ENCODE measurements at regions not wholly inside any gene's neighbourhood (a gene's known extent, or its start where the extent isn't known, plus 50 kb on each side); places are given as distances from the start of the nearest gene placed in this dataset.

DNA sequence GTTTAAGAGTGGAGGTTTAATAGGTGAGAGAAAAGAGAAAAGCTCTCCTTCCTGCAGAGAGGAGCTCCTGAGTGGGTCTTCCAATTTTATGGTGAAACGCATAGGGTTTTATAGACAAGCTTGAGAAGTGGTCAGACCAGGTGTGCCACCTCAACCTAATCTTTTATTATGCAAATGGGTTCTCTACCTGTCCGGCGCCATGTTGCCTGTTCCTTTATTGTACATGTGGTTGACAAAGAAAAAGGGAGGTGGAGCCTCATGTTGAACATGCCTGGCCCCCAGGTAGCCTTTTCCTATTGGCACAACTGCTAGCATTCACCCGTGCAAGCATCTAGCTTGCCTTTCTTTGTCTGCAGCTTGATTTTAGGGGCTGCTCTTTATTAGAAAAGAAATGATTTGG, 115.9 kb upstream of the F13A1 start:
- Histone ChIP-seq H3K9ac (ENCODE audit: low read length) (no peak overlapping the region), H3K27me3 (ENCODE audit: low read length) (no peaks in the 10 kb centered on the region), H4K20me1 (ENCODE audit: low read depth, low read length) (no peaks in the 10 kb centered on the region), H3K9me2 (replicated peaks; ENCODE audit: insufficient read depth, low read length) (no peaks in the 10 kb centered on the region), H2AFZ (ENCODE audit: low read depth, low read length, severe bottlenecking) (no peak overlapping the region), H3K9me3 (ENCODE audit: insufficient read depth, low read length) (no peaks in the 10 kb centered on the region; the same call in 1 of the 2 replicates), H3K4me2 (ENCODE audit: low read depth, low read length, poor library complexity, severe bottlenecking) (no peak overlapping the region), H3F3A (ENCODE audit: insufficient read depth) (no peaks in the 10 kb centered on the region), H3K27ac (ENCODE audit: low read depth, low read length) (no peak overlapping the region), H3K36me3 (ENCODE audit: low read length) (no peaks in the 10 kb centered on the region), H3K79me2 (ENCODE audit: insufficient read depth, low read length) (no peaks in the 10 kb centered on the region), H3K4me3 (ENCODE audit: insufficient read depth, low read length, poor library complexity, severe bottlenecking) (no peak overlapping the region)
- TF ChIP-seq, protein P1, sequence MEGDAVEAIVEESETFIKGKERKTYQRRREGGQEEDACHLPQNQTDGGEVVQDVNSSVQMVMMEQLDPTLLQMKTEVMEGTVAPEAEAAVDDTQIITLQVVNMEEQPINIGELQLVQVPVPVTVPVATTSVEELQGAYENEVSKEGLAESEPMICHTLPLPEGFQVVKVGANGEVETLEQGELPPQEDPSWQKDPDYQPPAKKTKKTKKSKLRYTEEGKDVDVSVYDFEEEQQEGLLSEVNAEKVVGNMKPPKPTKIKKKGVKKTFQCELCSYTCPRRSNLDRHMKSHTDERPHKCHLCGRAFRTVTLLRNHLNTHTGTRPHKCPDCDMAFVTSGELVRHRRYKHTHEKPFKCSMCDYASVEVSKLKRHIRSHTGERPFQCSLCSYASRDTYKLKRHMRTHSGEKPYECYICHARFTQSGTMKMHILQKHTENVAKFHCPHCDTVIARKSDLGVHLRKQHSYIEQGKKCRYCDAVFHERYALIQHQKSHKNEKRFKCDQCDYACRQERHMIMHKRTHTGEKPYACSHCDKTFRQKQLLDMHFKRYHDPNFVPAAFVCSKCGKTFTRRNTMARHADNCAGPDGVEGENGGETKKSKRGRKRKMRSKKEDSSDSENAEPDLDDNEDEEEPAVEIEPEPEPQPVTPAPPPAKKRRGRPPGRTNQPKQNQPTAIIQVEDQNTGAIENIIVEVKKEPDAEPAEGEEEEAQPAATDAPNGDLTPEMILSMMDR (IDR thresholded peaks at IDR 0.05; ENCODE audit: insufficient read depth, low read length, poor library complexity, severe bottlenecking): no peak
- TF ChIP-seq EZH2phosphoT487 (conservative IDR thresholded peaks at IDR 0.05; ENCODE audit: low read length): no peak

DNA sequence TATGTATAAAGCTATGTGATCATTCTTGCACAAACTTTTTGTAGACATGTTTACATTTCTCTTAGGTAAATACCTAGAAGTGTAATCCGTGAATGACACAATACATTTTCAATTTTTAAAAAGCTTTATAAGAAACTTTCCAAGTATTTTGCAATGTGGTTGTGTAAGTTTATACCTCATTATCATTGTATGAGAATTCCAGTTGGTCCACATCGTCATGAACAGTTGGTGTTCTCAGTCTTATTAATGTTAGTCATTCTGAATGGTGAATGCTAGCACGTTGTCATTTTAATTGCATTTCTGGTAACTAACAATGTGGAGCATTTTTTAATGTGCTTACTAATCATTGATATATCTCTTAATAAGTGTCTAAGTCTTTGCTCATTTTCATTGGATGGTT, 116.5 kb upstream of the F13A1 start:
- Histone ChIP-seq H3F3A (ENCODE audit: insufficient read depth) (no peaks in the 10 kb centered on the region), H2AFZ (ENCODE audit: low read depth, low read length, severe bottlenecking) (no peak overlapping the region)

DNA sequence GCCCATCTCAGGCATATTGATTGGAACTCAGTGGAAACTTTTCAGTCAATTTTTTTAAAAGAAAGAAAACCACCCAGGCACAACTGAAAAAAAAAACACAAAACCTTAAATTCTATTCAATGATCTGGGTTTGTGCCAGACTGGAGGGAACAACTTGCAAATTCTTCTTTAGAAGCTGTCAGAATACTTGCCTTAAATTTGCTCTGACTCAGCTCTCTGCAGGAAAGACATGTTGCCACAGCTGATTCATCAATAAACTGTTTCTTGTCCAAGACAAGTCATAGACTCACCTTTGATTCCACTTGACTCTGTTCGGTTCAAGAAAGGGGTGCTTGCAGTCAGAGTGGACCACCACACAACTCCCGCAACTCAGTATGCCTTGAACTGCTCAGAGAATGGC, 117.8 kb upstream of the F13A1 start:
- TF ChIP-seq, protein P1 (IDR thresholded peaks at IDR 0.05; ENCODE audit: insufficient read depth, low read length, poor library complexity, severe bottlenecking): no peak
- no peak for TF ChIP-seq EZH2phosphoT487 (conservative IDR thresholded peaks at IDR 0.05; ENCODE audit: low read length)
- Histone ChIP-seq H3K4me2 (ENCODE audit: low read depth, low read length, poor library complexity, severe bottlenecking) (no peak overlapping the region), H3K9me3 (ENCODE audit: insufficient read depth, low read length) (no peaks in the 10 kb centered on the region; the same call in 1 of the 2 replicates), H3K36me3 (ENCODE audit: low read length) (no peaks in the 10 kb centered on the region), H3K9ac (ENCODE audit: low read length) (no peak overlapping the region), H4K20me1 (ENCODE audit: low read depth, low read length) (no peaks in the 10 kb centered on the region), H3K9me2 (replicated peaks; ENCODE audit: insufficient read depth, low read length) (no peaks in the 10 kb centered on the region), H3K27ac (ENCODE audit: low read depth, low read length) (no peak overlapping the region), H3K79me2 (ENCODE audit: insufficient read depth, low read length) (no peaks in the 10 kb centered on the region), H2AFZ (ENCODE audit: low read depth, low read length, severe bottlenecking) (no peak overlapping the region), H3K4me3 (ENCODE audit: insufficient read depth, low read length, poor library complexity, severe bottlenecking) (no peak overlapping the region), H3K27me3 (ENCODE audit: low read length) (no peaks in the 10 kb centered on the region), H3F3A (ENCODE audit: insufficient read depth) (no peaks in the 10 kb centered on the region)

More for the DNA sequence above, 116.5 kb upstream of the F13A1 start:
- Histone ChIP-seq H3K36me3 (ENCODE audit: low read length) (no peaks in the 10 kb centered on the region), H3K9me2 (replicated peaks; ENCODE audit: insufficient read depth, low read length) (no peaks in the 10 kb centered on the region), H3K4me3 (ENCODE audit: insufficient read depth, low read length, poor library complexity, severe bottlenecking) (no peak overlapping the region), H3K4me2 (ENCODE audit: low read depth, low read length, poor library complexity, severe bottlenecking) (no peak overlapping the region), H3K27ac (ENCODE audit: low read depth, low read length) (no peak overlapping the region), H3K79me2 (ENCODE audit: insufficient read depth, low read length) (no peaks in the 10 kb centered on the region), H3K9ac (ENCODE audit: low read length) (no peak overlapping the region), H3K9me3 (ENCODE audit: insufficient read depth, low read length) (no peaks in the 10 kb centered on the region; the same call in 1 of the 2 replicates), H3K27me3 (ENCODE audit: low read length) (no peaks in the 10 kb centered on the region), H4K20me1 (ENCODE audit: low read depth, low read length) (no peaks in the 10 kb centered on the region)
- TF ChIP-seq EZH2phosphoT487 (conservative IDR thresholded peaks at IDR 0.05; ENCODE audit: low read length): no peak
- TF ChIP-seq, protein P1 (IDR thresholded peaks at IDR 0.05; ENCODE audit: insufficient read depth, low read length, poor library complexity, severe bottlenecking): no peak
